Tibial nerve (tissue), 4 donors: ENCODE measurements at regions not wholly inside any gene's neighbourhood (a gene's known extent, or its start where the extent isn't known, plus 50 kb on each side); places are given as distances from the start of the nearest gene placed in this dataset.

Experiments used
- CTCF ChIP-seq, 5 experiments: fragments of 200-600 bp in 3 of 5; fragments of 450-650 bp in 2 of 5; sonication (generic) in 3 of 5; IDR thresholded peaks; one replicate each; pipeline ENCODE4 v1.5.1; 2016 to 2019; ENCODE audit warnings: antibody characterized with exemption in 5 of 5, mild to moderate bottlenecking in 3 of 5, moderate library complexity in 2 of 5
- EP300 ChIP-seq, 2 donors: sonication (generic); formaldehyde crosslinking; IDR thresholded peaks; one replicate each; pipeline ENCODE4 v1.6.1; 2017; ENCODE audit warnings: antibody characterized with exemption in 2 of 2, mild to moderate bottlenecking in 1 of 2

DNA sequence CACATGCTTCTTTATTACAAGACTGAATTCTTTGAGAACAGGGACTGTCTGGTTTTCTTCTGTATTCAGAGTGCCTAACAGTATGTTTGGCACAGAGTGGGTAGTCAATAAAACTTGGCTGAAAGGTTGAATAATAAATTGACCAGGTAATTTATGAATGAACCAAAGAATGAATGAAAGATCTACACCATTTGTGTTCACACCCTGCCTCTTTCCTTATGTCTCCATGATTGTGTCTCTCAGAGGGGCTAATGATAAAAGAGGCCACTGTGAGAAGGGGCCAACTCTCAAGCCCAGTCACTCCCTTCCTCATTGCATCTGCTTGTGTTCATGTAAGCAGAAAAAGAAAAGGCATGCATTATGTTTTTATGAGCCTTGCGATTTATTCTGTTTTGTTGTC lies 569.7 kb upstream of the TENM4 start:
- TF ChIP-seq CTCF (IDR thresholded peaks at IDR 0.05) = no peak
- no peak for TF ChIP-seq EP300 (IDR thresholded peaks at IDR 0.05)
